ENCODE measurements at regions not wholly inside any gene's neighbourhood (a gene's known extent, or its start where the extent isn't known, plus 50 kb on each side); places are given as distances from the start of the nearest gene placed in this dataset.

GRCh38 chr9:89722712-89723111 is 117.9 kb downstream of the GADD45G start:
- Histone ChIP-seq H3K36me3 (no peaks in the 10 kb centered on the region), H3K4me3 (ENCODE audit: low read depth, low read length) (no peak overlapping the region), H3K27me3 (no peaks in the 10 kb centered on the region), H3K9me3 (no peaks in the 10 kb centered on the region), H3K4me1 (no peaks in the 10 kb centered on the region)
- TF ChIP-seq CTCF (IDR thresholded peaks at IDR 0.05; ENCODE audit: low read depth, low read length) = no peak
- no peak for DNase-seq

DNA sequence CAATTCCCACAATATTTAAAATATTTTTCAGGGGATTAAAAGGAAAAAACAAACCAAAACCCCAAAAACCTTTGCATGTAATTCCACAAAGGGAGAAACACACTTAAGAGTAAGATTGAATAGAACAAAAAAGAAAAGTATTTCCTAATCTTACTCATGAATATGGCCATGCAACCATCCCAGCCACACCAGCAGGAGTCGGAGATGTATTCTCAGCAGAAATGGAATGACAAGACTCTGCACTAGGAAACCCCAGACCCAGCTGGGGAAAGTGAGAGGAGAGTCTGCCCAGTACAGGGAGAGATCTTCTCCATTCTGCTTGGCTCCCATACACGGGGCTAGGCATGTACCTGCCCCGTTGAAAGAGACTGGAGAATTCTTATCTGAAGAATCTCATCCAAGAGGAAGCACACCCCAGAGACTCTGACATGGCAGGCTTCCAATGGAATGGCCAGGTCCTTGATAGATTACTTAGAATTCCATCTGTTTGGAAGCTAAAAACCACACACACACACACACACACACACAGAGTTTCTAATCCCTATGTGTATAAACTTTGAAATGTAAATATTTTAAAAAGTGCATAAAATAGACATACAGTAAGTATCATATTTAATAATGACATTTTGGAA is 118.8 kb downstream of the GADD45G start:
- peak; percentile 15; the same call in 1 of the 2 replicates for TF ChIP-seq CTCF (IDR thresholded peaks at IDR 0.05; ENCODE audit: low read depth, low read length)
- peak; percentile 44 for DNase-seq
- no peak overlapping the region for H3K4me3 ChIP-seq (ENCODE audit: low read depth, low read length)

GRCh38 chr9:89724659-89725058 is 119.8 kb downstream of the GADD45G start:
- H3K27me3 ChIP-seq = no peaks in the 10 kb centered on the region
- TF ChIP-seq CTCF (IDR thresholded peaks at IDR 0.05; ENCODE audit: low read depth, low read length) = no peak
- H3K9me3 ChIP-seq = no peaks in the 10 kb centered on the region
- DNase-seq = no peak
- no peaks in the 10 kb centered on the region for H3K36me3 ChIP-seq
- H3K4me1 ChIP-seq = no peaks in the 10 kb centered on the region; the same call in 1 of the 2 replicates
- H3K4me3 ChIP-seq (ENCODE audit: low read depth, low read length) = no peak overlapping the region

More for the DNA sequence above, 118.8 kb downstream of the GADD45G start:
- H3K4me1 ChIP-seq = no peaks in the 10 kb centered on the region
- H3K9me3 ChIP-seq = no peaks in the 10 kb centered on the region
- no peaks in the 10 kb centered on the region for H3K27me3 ChIP-seq
- H3K36me3 ChIP-seq = no peaks in the 10 kb centered on the region

GRCh38 chr9:89725271-89725670 is 120.5 kb downstream of the GADD45G start:
- no peak for TF ChIP-seq CTCF (IDR thresholded peaks at IDR 0.05; ENCODE audit: low read depth, low read length)

GRCh38 chr9:89729954-89730530 is 125.2 kb downstream of the GADD45G start:
- H3K4me1 ChIP-seq = no peaks in the 10 kb centered on the region; the same call in 1 of the 2 replicates
- no peak for TF ChIP-seq CTCF (IDR thresholded peaks at IDR 0.05; ENCODE audit: low read depth, low read length)
- H3K9me3 ChIP-seq = no peaks in the 10 kb centered on the region
- H3K4me3 ChIP-seq (ENCODE audit: low read depth, low read length) = no peak overlapping the region
- no peak for DNase-seq
- H3K36me3 ChIP-seq = no peaks in the 10 kb centered on the region
- H3K27me3 ChIP-seq = no peaks in the 10 kb centered on the region

More at GRCh38 chr9:89725271-89725670, 120.5 kb downstream of the GADD45G start:
- Histone ChIP-seq H3K27me3 (no peaks in the 10 kb centered on the region), H3K9me3 (no peaks in the 10 kb centered on the region), H3K4me3 (ENCODE audit: low read depth, low read length) (no peak overlapping the region), H3K36me3 (no peaks in the 10 kb centered on the region), H3K4me1 (no peaks in the 10 kb centered on the region; the same call in 1 of the 2 replicates)
- DNase-seq = no peak

- Histone ChIP-seq H3K4me1 (no peaks in the 10 kb centered on the region; the same call in 1 of the 2 replicates), H3K27me3 (no peaks in the 10 kb centered on the region), H3K9me3 (no peaks in the 10 kb centered on the region), H3K36me3 (no peaks in the 10 kb centered on the region), H3K4me3 (ENCODE audit: low read depth, low read length) (no peak overlapping the region)
- DNase-seq = no peak
- TF ChIP-seq CTCF (IDR thresholded peaks at IDR 0.05; ENCODE audit: low read depth, low read length) = no peak
Observed at GRCh38 chr9:89730715-89731114, 125.9 kb downstream of the GADD45G start.
